Transverse colon (tissue), 4 donors: ENCODE measurements at regions not wholly inside any gene's neighbourhood (a gene's known extent, or its start where the extent isn't known, plus 50 kb on each side); places are given as distances from the start of the nearest gene placed in this dataset.

Experiments
- DNase-seq: peaks from one replicate; pipeline ENCODE4 v3.0.0-alpha.2; 2019
- H3K27ac ChIP-seq, 4 donors: fragments of 200-600 bp; sonication (generic); 2 replicates each; pipeline ENCODE4 v1.5.1; 2016 to 2018; ENCODE audit warnings: inconsistent platforms in 4 of 4
- H3K27me3 ChIP-seq: fragments of 200-600 bp; sonication (generic); 2 replicates; pipeline ENCODE4 v1.5.1; 2017; ENCODE audit warnings: inconsistent platforms
- H3K36me3 ChIP-seq, 4 donors: fragments of 200-600 bp; sonication (generic); 2 replicates each; pipeline ENCODE4 v1.5.1; 2017 to 2019; ENCODE audit warnings: inconsistent platforms in 4 of 4
- H3K4me1 ChIP-seq, 4 donors: fragments of 200-600 bp; sonication (generic); 2 replicates each; pipeline ENCODE4 v1.5.1; 2017 to 2020; ENCODE audit warnings: inconsistent platforms in 4 of 4
- H3K4me3 ChIP-seq, 4 donors: fragments of 200-600 bp; sonication (generic); 1 replicate in 1 of 4; 2 replicates in 3 of 4; pipeline versions ENCODE4 v1.5.1 to v1.6.1; 2017 to 2019; ENCODE audit warnings: inconsistent platforms in 4 of 4
- H3K9me3 ChIP-seq, 2 donors: fragments of 200-600 bp; sonication (generic); 2 replicates each; pipeline ENCODE4 v1.5.1; 2017 to 2019; ENCODE audit warnings: inconsistent platforms in 2 of 2
- CTCF ChIP-seq, 5 experiments: fragments of 200-600 bp in 3 of 5; fragments of 450-650 bp in 2 of 5; sonication (generic) in 3 of 5; IDR thresholded peaks; 1 replicate in 2 of 5; 2 replicates in 3 of 5; pipeline ENCODE4 v1.5.1; 2016 to 2017; ENCODE audit warnings: antibody characterized with exemption in 5 of 5, inconsistent platforms in 3 of 5, mild to moderate bottlenecking in 2 of 5, moderate library complexity in 1 of 5
- EP300 ChIP-seq: sonication (generic); formaldehyde crosslinking; IDR thresholded peaks from one replicate; pipeline ENCODE4 v1.6.1; 2017; ENCODE audit warnings: antibody characterized with exemption, low read depth
- POLR2A ChIP-seq: fragments of 450-650 bp; IDR thresholded peaks from one replicate; pipeline ENCODE4 v1.6.1; 2016; ENCODE audit warnings: antibody characterized with exemption, mild to moderate bottlenecking, moderate library complexity
- POLR2AphosphoS5 ChIP-seq, 3 donors: sonication (generic); formaldehyde crosslinking; IDR thresholded peaks; one replicate each; pipeline ENCODE4 v1.6.1; 2016; ENCODE audit warnings: antibody characterized with exemption in 3 of 3
- WGBS, 2 donors: methylation state at CpG; one replicate each; pipeline ENCODE4 v1.1.5; 2018; ENCODE audit warnings: low coverage in 1 of 2; 5-methylcytosine and 5-hydroxymethylcytosine counted together
- in situ Hi-C, 4 donors: fragments of 200-750 bp; cut with MboI; loops; one replicate each; pipeline versions ENCODE4 v1.15.0 to v1.15.1; 2017; ENCODE audit warnings: low sequenced_read_pairs in 3 of 4, low pct_ligation_motif_present in 1 of 4, low pct_unique_long_range_greater_than_20kb in 1 of 4
- intact Hi-C: fragments of 100-400 bp; cut with DNase I; formaldehyde crosslinking; loops from one replicate; pipeline ENCODE4 v1.15.1; 2023; ENCODE audit warnings: low total_unique reads
- small RNA-seq, 4 donors: library from RNA; depleted of rRNA; stranded (forward); fragments of <200 nt; gene quantifications; one replicate each; pipeline ENCODE3, GENCODE V24; 2016

GRCh38 chr6:79296211-79296610 lies 61.7 kb upstream of the HMGN3 start:
- no peaks in the 10 kb centered on the region for H3K36me3 ChIP-seq
- no peak overlapping the region for H3K27ac ChIP-seq
- DNase-seq: no peak
- intact Hi-C loops (no loop called here), in situ Hi-C loops (no loop called here)
- WGBS, 2 donors: 80 to 100% methylated on average over 1 of the region's 1 CpG
- H3K4me1 ChIP-seq: no peaks in the 10 kb centered on the region
- no peaks in the 10 kb centered on the region for H3K27me3 ChIP-seq
- H3K9me3 ChIP-seq: no peaks in the 10 kb centered on the region
- no peak overlapping the region for H3K4me3 ChIP-seq
- no peak for TF ChIP-seq POLR2AphosphoS5 (IDR thresholded peaks at IDR 0.05)
- no peak for TF ChIP-seq EP300
- TF ChIP-seq CTCF (IDR thresholded peaks at IDR 0.05): no peak
- no peak for TF ChIP-seq POLR2A

Small RNA genes in the stretch of these regions (small RNA-seq; reads per million reads assigned to genes)
- gene AL078601.1 (0 reads per million in 4 donors), gene RF00019 (0 reads per million in 4 donors)
